HFFc6 (cell line): ENCODE measurements at regions not wholly inside any gene's neighbourhood (a gene's known extent, or its start where the extent isn't known, plus 50 kb on each side); places are given as distances from the start of the nearest gene placed in this dataset.
A peak's percentile ranks its signal among the peaks of the same experiment; 100 is the strongest.

ENCODE experiments used
- DNase-seq: peaks from one replicate; pipeline ENCODE4 v3.0.0-alpha.2; 2018
- H3K27ac Mint-ChIP-seq: 2 replicates; pipeline ENCODE4 v1.8.0; 2020; ENCODE audit warnings: mild to moderate bottlenecking, mixed read lengths
- H3K27me3 Mint-ChIP-seq: 2 replicates; pipeline ENCODE4 v1.8.0; 2021; ENCODE audit warnings: mild to moderate bottlenecking, moderate library complexity, mixed read lengths; ENCODE audit not compliant: insufficient read depth
- H3K36me3 Mint-ChIP-seq: 2 replicates; pipeline ENCODE4 v1.8.0; 2021; ENCODE audit warnings: low read depth, mixed read lengths
- H3K4me1 Mint-ChIP-seq: 2 replicates; pipeline ENCODE4 v1.8.0; 2020; ENCODE audit warnings: low read depth, mixed read lengths
- H3K4me3 Mint-ChIP-seq: 2 replicates; pipeline ENCODE4 v1.8.0; 2020; ENCODE audit warnings: mild to moderate bottlenecking, moderate library complexity, mixed read lengths
- H3K9me3 Mint-ChIP-seq: 2 replicates; pipeline ENCODE4 v1.8.0; 2020; ENCODE audit warnings: mild to moderate bottlenecking, mixed read lengths
- CTCF ChIP-seq: fragments of 200-600 bp; sonication (generic); IDR thresholded peaks from 2 replicates; pipeline ENCODE4 v1.5.0; 2021; ENCODE audit warnings: antibody characterized with exemption, mild to moderate bottlenecking

DNA sequence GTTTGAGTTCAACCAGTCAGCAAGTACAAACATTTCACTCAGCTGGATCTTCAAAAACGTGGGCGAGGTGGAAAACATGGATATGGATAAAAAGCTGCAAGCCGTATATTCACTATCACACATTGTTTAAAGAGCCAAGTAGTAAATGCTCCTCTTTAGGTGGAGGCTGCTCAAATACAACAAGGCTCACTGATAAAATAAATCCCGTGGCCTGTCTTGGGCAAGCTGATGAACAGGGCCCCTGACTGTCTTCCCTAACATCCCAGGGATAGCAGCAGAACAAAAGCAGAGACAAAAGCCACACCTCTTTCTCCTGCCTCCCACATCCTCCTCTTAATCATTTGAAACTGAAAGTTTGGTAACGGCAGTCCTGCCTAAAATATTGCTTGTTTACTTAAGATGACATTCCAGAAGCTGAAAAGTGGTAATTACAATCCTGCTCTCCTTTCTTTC lies 357.7 kb downstream of the TTLL7 start:
- Mint-ChIP-seq H3K4me1 (no peaks in the 10 kb centered on the region), H3K27me3 (0 out of 2 replicates have a peak, but pooled peaks cover 2% of the 10 kb centered on the region), H3K27ac (no peak overlapping the region), H3K36me3 (no peaks in the 10 kb centered on the region), H3K9me3 (peaks cover 40% of the 10 kb centered on the region), H3K4me3 (peak overlapping the region; percentile 24; the same call in 1 of the 2 replicates)
- DNase-seq = no peak
- no peak for TF ChIP-seq CTCF

DNA sequence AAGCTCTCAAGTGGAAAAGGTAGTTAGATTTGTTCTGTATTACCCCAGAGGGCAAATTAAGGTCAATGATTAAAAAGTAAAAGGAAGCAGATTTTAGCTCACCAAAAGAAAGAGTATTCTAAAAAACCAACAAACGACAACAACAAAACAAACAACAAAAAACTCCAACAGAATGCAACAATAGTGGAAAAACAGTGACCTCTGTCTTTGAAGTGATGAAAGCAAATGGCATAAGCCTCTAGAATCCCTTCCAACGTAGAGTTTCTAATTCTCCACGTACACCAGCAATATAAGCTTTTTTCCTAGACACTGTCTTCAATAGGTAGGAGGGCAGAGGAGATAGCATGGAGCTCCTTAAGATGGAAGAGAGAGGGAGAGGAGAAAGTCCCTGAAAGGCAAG lies 359.1 kb downstream of the TTLL7 start:
- H3K36me3 Mint-ChIP-seq = no peaks in the 10 kb centered on the region
- H3K27ac Mint-ChIP-seq = no peak overlapping the region
- peaks cover 35% of the 10 kb centered on the region for H3K9me3 Mint-ChIP-seq
- no peak overlapping the region for H3K4me3 Mint-ChIP-seq
- H3K4me1 Mint-ChIP-seq = no peaks in the 10 kb centered on the region
- no peak for DNase-seq
- H3K27me3 Mint-ChIP-seq = 0 out of 2 replicates have a peak, but pooled peaks cover 2% of the 10 kb centered on the region
- no peak for TF ChIP-seq CTCF

GRCh38 chr1:83637586-83637985 lies 361.3 kb downstream of the TTLL7 start:
- Mint-ChIP-seq H3K27me3 (0 out of 2 replicates have a peak, but pooled peaks cover 2% of the 10 kb centered on the region), H3K36me3 (no peaks in the 10 kb centered on the region), H3K9me3 (peaks cover 25% of the 10 kb centered on the region), H3K27ac (no peak overlapping the region), H3K4me3 (no peak overlapping the region), H3K4me1 (no peaks in the 10 kb centered on the region)
- no peak for TF ChIP-seq CTCF
- no peak for DNase-seq

GRCh38 chr1:83637009-83637408 lies 361.9 kb downstream of the TTLL7 start:
- Mint-ChIP-seq H3K4me3 (no peak overlapping the region), H3K27ac (no peak overlapping the region), H3K9me3 (peaks cover 19% of the 10 kb centered on the region)

GRCh38 chr1:83632906-83633305 lies 366.0 kb downstream of the TTLL7 start:
- Mint-ChIP-seq H3K4me1 (no peaks in the 10 kb centered on the region), H3K27ac (no peak overlapping the region), H3K27me3 (no peaks in the 10 kb centered on the region), H3K9me3 (peaks cover 27% of the 10 kb centered on the region), H3K4me3 (no peak overlapping the region), H3K36me3 (no peaks in the 10 kb centered on the region)
- TF ChIP-seq CTCF = no peak
- no peak for DNase-seq

More at GRCh38 chr1:83637009-83637408, 361.9 kb downstream of the TTLL7 start:
- no peaks in the 10 kb centered on the region for H3K36me3 Mint-ChIP-seq
- 0 out of 2 replicates have a peak, but pooled peaks cover 2% of the 10 kb centered on the region for H3K27me3 Mint-ChIP-seq
- no peak for TF ChIP-seq CTCF
- no peak for DNase-seq
- no peaks in the 10 kb centered on the region for H3K4me1 Mint-ChIP-seq

DNA sequence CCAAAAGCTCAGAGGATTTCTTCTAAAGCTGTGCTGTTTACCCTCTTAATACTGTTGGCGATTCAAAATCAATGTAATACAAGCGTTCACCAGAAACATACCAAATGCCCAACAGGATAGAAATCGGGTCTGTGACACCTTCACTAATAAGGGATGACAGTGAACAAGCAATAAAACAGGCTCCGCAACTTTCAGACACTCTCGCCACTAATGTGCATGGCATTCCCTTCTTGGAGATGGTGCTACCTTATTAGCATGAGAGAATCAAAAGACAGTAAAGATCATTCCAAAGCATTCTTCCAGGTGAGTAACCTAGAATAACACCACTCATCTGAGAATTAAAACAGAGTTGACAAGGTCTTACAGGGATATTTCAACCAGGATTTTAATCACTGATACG lies 367.1 kb downstream of the TTLL7 start:
- DNase-seq = no peak
- no peaks in the 10 kb centered on the region for H3K36me3 Mint-ChIP-seq
- no peaks in the 10 kb centered on the region for H3K4me1 Mint-ChIP-seq
- H3K9me3 Mint-ChIP-seq = peaks cover 32% of the 10 kb centered on the region
- no peaks in the 10 kb centered on the region for H3K27me3 Mint-ChIP-seq
- TF ChIP-seq CTCF = no peak
- no peak overlapping the region for H3K4me3 Mint-ChIP-seq
- H3K27ac Mint-ChIP-seq = no peak overlapping the region
